SK-N-MC (cell line): ENCODE measurements at regions not wholly inside any gene's neighbourhood (a gene's known extent, or its start where the extent isn't known, plus 50 kb on each side); places are given as distances from the start of the nearest gene placed in this dataset.

ENCODE experiments used
- DNase-seq: peaks from one replicate; pipeline ENCODE4 v3.0.0-alpha.2; 2011; ENCODE audit warnings: low read depth, low spot score
- H3K27ac ChIP-seq: fragments of 200-600 bp; sonication (generic); 2 replicates; pipeline ENCODE4 v1.5.1; 2016; ENCODE audit warnings: mixed run types
- H3K36me3 ChIP-seq: fragments of 200-600 bp; sonication (generic); 2 replicates; pipeline ENCODE4 v1.6.1; 2017; ENCODE audit warnings: antibody characterized with exemption, low read length, mixed read lengths; ENCODE audit not compliant: insufficient read depth
- H3K4me3 ChIP-seq: fragments of 200-600 bp; sonication (generic); 2 replicates; pipeline ENCODE4 v1.5.1; 2016
- H3K9ac ChIP-seq: fragments of 200-600 bp; sonication (generic); 2 replicates; pipeline ENCODE4 v1.8.0; 2017; ENCODE audit warnings: mixed run types, mixed read lengths; ENCODE audit not compliant: insufficient read length
- H3K9me3 ChIP-seq: fragments of 200-600 bp; sonication (generic); 2 replicates; pipeline ENCODE4 v1.6.1; 2017; ENCODE audit warnings: low read depth, mild to moderate bottlenecking, antibody characterized with exemption, low read length, moderate library complexity, mixed read lengths
- EZH2 ChIP-seq: fragments of 200-600 bp; sonication (generic); IDR thresholded peaks from one replicate; pipeline ENCODE4 v1.6.1; 2017; ENCODE audit warnings: antibody characterized with exemption
- FOXP2 ChIP-seq: optimal IDR thresholded peaks from 2 replicates; pipeline ENCODE3; 2011; ENCODE audit warnings: mild to moderate bottlenecking, moderate library complexity; ENCODE audit not compliant: insufficient read depth; ENCODE audit errors: extremely low read length, control extremely low read depth
- POLR2AphosphoS5 ChIP-seq: IDR thresholded peaks from 2 replicates; pipeline ENCODE4 v1.6.1; 2012; ENCODE audit warnings: mild to moderate bottlenecking, low read depth, low read length, borderline replicate concordance

- Histone ChIP-seq H3K27ac (no peak overlapping the region), H3K9me3 (no peaks in the 10 kb centered on the region), H3K36me3 (no peaks in the 10 kb centered on the region), H3K9ac (no peak overlapping the region), H3K4me3 (no peak overlapping the region)
- no peak for DNase-seq
- TF ChIP-seq EZH2: no peak
- no peak for TF ChIP-seq POLR2AphosphoS5
- TF ChIP-seq FOXP2: no peak
Observed at GRCh38 chrX:38919853-38920528, 118.7 kb downstream of the MID1IP1 start.

GRCh38 chrX:38923451-38923969 is 122.3 kb downstream of the MID1IP1 start:
- Histone ChIP-seq H3K9ac (no peak overlapping the region), H3K36me3 (no peaks in the 10 kb centered on the region), H3K9me3 (no peaks in the 10 kb centered on the region), H3K4me3 (no peak overlapping the region), H3K27ac (no peak overlapping the region)
- TF ChIP-seq EZH2 (no peak), FOXP2 (no peak), POLR2AphosphoS5 (no peak)
- no peak for DNase-seq

GRCh38 chrX:38927592-38927991 is 126.3 kb downstream of the MID1IP1 start:
- H3K9ac ChIP-seq: no peak overlapping the region
- H3K9me3 ChIP-seq: no peaks in the 10 kb centered on the region
- H3K36me3 ChIP-seq: no peaks in the 10 kb centered on the region
- no peak for TF ChIP-seq EZH2
- no peak for TF ChIP-seq POLR2AphosphoS5
- no peak for TF ChIP-seq FOXP2
- no peak for DNase-seq
- no peak overlapping the region for H3K27ac ChIP-seq
- H3K4me3 ChIP-seq: no peak overlapping the region

- Histone ChIP-seq H3K9me3 (no peaks in the 10 kb centered on the region), H3K9ac (no peak overlapping the region), H3K36me3 (no peaks in the 10 kb centered on the region), H3K4me3 (no peak overlapping the region), H3K27ac (no peak overlapping the region)
- TF ChIP-seq EZH2: no peak
- no peak for TF ChIP-seq POLR2AphosphoS5
- no peak for TF ChIP-seq FOXP2
- no peak for DNase-seq
Observed at GRCh38 chrX:38929966-38930421, 128.7 kb downstream of the MID1IP1 start.

GRCh38 chrX:38930474-38930873 is 129.2 kb downstream of the MID1IP1 start:
- no peak overlapping the region for H3K4me3 ChIP-seq
- no peak for DNase-seq
- H3K9me3 ChIP-seq: no peaks in the 10 kb centered on the region
- H3K36me3 ChIP-seq: no peaks in the 10 kb centered on the region
- no peak overlapping the region for H3K27ac ChIP-seq
- no peak for TF ChIP-seq POLR2AphosphoS5
- TF ChIP-seq FOXP2: no peak
- no peak for TF ChIP-seq EZH2
- H3K9ac ChIP-seq: no peak overlapping the region

GRCh38 chrX:38935561-38935960 is 134.3 kb downstream of the MID1IP1 start:
- H3K36me3 ChIP-seq: no peaks in the 10 kb centered on the region
- TF ChIP-seq FOXP2 (no peak), EZH2 (no peak), POLR2AphosphoS5 (no peak)
- no peak overlapping the region for H3K27ac ChIP-seq
- H3K4me3 ChIP-seq: no peak overlapping the region
- H3K9me3 ChIP-seq: no peaks in the 10 kb centered on the region
- no peak for DNase-seq
- no peak overlapping the region for H3K9ac ChIP-seq

GRCh38 chrX:38937400-38937799 is 136.1 kb downstream of the MID1IP1 start:
- H3K36me3 ChIP-seq: no peaks in the 10 kb centered on the region
- H3K4me3 ChIP-seq: no peak overlapping the region
- no peak overlapping the region for H3K27ac ChIP-seq
- no peak overlapping the region for H3K9ac ChIP-seq
- TF ChIP-seq EZH2 (no peak), POLR2AphosphoS5 (no peak), FOXP2 (no peak)
- no peaks in the 10 kb centered on the region for H3K9me3 ChIP-seq
- no peak for DNase-seq

- Histone ChIP-seq H3K9ac (no peak overlapping the region), H3K9me3 (no peaks in the 10 kb centered on the region), H3K36me3 (no peaks in the 10 kb centered on the region), H3K27ac (no peak overlapping the region), H3K4me3 (no peak overlapping the region)
- no peak for DNase-seq
- TF ChIP-seq POLR2AphosphoS5 (no peak), FOXP2 (no peak)
Observed at GRCh38 chrX:38937926-38938325, 136.7 kb downstream of the MID1IP1 start.
